Panc1 (cell line): ENCODE measurements at regions not wholly inside any gene's neighbourhood (a gene's known extent, or its start where the extent isn't known, plus 50 kb on each side); places are given as distances from the start of the nearest gene placed in this dataset.

Experiments
- ATAC-seq: fragments of 200-7000 bp; cut with Tn5 transposase; 2 replicates; pipeline ENCODE4 v1.9.1; 2020; ENCODE audit warnings: mild to moderate bottlenecking, moderate library complexity
- BruUV-seq: library from RNA; stranded (reverse); fragments of 400-500 nt; replicated peaks from 2 replicates; lab custom pipeline; 2021; lab: Mats Ljungman, UMichigan
- CTCF ChIA-PET: fragments of 300-600 bp; sonication (Branson Sonifier 250); formaldehyde crosslinking; loops from one replicate; lab custom pipeline; 2022; ENCODE audit warnings: antibody characterized with exemption; lab: Charles Lee
- POLR2A ChIA-PET: fragments of 300-600 bp; sonication (Branson Sonifier 250); formaldehyde crosslinking; loops from one replicate; lab custom pipeline; 2022; ENCODE audit warnings: antibody characterized with exemption; lab: Charles Lee
- DNase-seq: peaks from one replicate; pipeline ENCODE4 v3.0.0-alpha.2; 2010; ENCODE audit warnings: low read depth, low spot score
- H3K27ac ChIP-seq: 2 replicates; pipeline ENCODE4 v1.5.1; 2011; ENCODE audit warnings: mild to moderate bottlenecking, low read length, inconsistent platforms
- H3K27me3 ChIP-seq: fragments of 200-500 bp; sonication (Bioruptor generic); 2 replicates; pipeline ENCODE4 v1.6.0; 2014; ENCODE audit warnings: low read length, inconsistent platforms; ENCODE audit not compliant: control insufficient read depth, insufficient read depth
- H3K36me3 ChIP-seq: fragments of 200-500 bp; sonication (Bioruptor generic); 2 replicates; pipeline ENCODE4 v1.5.1; 2014; ENCODE audit warnings: inconsistent platforms, mild to moderate bottlenecking, low read length, moderate library complexity; ENCODE audit not compliant: control insufficient read depth, insufficient read depth
- H3K4me1 ChIP-seq: 2 replicates; pipeline ENCODE4 v1.5.1; 2011; ENCODE audit warnings: inconsistent platforms, mild to moderate bottlenecking, low read length, moderate library complexity; ENCODE audit not compliant: control insufficient read depth, insufficient read depth
- H3K4me3 ChIP-seq, 2 experiments: 2 replicates each; pipeline ENCODE4 v1.5.1; 2011 to 2012; ENCODE audit warnings: low read depth in 2 of 2, low read length in 2 of 2, mild to moderate bottlenecking in 2 of 2, inconsistent platforms in 1 of 2, moderate library complexity in 1 of 2
- H3K9me3 ChIP-seq: fragments of 200-500 bp; sonication (Bioruptor generic); 2 replicates; pipeline ENCODE4 v1.5.1; 2014; ENCODE audit warnings: low read depth, mild to moderate bottlenecking, inconsistent platforms, low read length, moderate library complexity; ENCODE audit not compliant: control insufficient read depth, insufficient read depth
- CTCF ChIP-seq: fragments of 450-650 bp; IDR thresholded peaks from 2 replicates; pipeline ENCODE4 v1.5.1; 2017; ENCODE audit warnings: mild to moderate bottlenecking
- POLR2AphosphoS5 ChIP-seq: IDR thresholded peaks from 2 replicates; pipeline ENCODE4 v1.6.1; 2012; ENCODE audit warnings: mild to moderate bottlenecking, low read depth, low read length, moderate library complexity
- SIN3A ChIP-seq: IDR thresholded peaks from 2 replicates; pipeline ENCODE4 v1.6.1; 2012; ENCODE audit warnings: low read depth, mild to moderate bottlenecking, low read length, moderate library complexity, borderline replicate concordance; ENCODE audit not compliant: insufficient read depth
- TCF7L2 ChIP-seq: IDR thresholded peaks from 2 replicates; pipeline ENCODE4 v1.6.1; 2011; ENCODE audit warnings: mild to moderate bottlenecking, low read depth, low read length, inconsistent platforms
- in situ Hi-C: cut with HindIII; loops from 2 replicates; pipeline ENCODE4 v1.10.0; 2016; ENCODE audit warnings: low sequenced_read_pairs, low pct_unique_long_range_greater_than_20kb
- intact Hi-C: fragments of 100-400 bp; cut with micrococcal nuclease; formaldehyde crosslinking; loops from one replicate; pipeline ENCODE4 v1.10.0; 2022; ENCODE audit not compliant: unreplicated experiment
- TF ChIP-seq, protein P1 (sequence below), 2 experiments: IDR thresholded peaks; 2 replicates each; pipeline ENCODE4 v1.6.1; 2011 to 2012; ENCODE audit warnings: low read depth in 2 of 2, control low read depth in 1 of 2, low read length in 1 of 2, mild to moderate bottlenecking in 1 of 2, moderate library complexity in 1 of 2; ENCODE audit not compliant: insufficient read depth in 1 of 2

- H3K27ac ChIP-seq = no peak overlapping the region
- in situ Hi-C loops (no loop called here), intact Hi-C loops (no loop called here)
- no TSS peak for BruUV-seq
- ChIA-PET POLR2A (no interaction called here), CTCF (no interaction called here)
- TF ChIP-seq, protein P1, sequence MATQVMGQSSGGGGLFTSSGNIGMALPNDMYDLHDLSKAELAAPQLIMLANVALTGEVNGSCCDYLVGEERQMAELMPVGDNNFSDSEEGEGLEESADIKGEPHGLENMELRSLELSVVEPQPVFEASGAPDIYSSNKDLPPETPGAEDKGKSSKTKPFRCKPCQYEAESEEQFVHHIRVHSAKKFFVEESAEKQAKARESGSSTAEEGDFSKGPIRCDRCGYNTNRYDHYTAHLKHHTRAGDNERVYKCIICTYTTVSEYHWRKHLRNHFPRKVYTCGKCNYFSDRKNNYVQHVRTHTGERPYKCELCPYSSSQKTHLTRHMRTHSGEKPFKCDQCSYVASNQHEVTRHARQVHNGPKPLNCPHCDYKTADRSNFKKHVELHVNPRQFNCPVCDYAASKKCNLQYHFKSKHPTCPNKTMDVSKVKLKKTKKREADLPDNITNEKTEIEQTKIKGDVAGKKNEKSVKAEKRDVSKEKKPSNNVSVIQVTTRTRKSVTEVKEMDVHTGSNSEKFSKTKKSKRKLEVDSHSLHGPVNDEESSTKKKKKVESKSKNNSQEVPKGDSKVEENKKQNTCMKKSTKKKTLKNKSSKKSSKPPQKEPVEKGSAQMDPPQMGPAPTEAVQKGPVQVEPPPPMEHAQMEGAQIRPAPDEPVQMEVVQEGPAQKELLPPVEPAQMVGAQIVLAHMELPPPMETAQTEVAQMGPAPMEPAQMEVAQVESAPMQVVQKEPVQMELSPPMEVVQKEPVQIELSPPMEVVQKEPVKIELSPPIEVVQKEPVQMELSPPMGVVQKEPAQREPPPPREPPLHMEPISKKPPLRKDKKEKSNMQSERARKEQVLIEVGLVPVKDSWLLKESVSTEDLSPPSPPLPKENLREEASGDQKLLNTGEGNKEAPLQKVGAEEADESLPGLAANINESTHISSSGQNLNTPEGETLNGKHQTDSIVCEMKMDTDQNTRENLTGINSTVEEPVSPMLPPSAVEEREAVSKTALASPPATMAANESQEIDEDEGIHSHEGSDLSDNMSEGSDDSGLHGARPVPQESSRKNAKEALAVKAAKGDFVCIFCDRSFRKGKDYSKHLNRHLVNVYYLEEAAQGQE (IDR thresholded peaks at IDR 0.05; ENCODE audit: insufficient read depth in 1 of 2, low read depth in 2 of 2, low read length in 1 of 2) = no peak
- TF ChIP-seq TCF7L2 = no peak
- no peak for TF ChIP-seq SIN3A
- TF ChIP-seq POLR2AphosphoS5 = no peak
- TF ChIP-seq CTCF = no peak
- H3K36me3 ChIP-seq = no peaks in the 10 kb centered on the region
- no peaks in the 10 kb centered on the region for H3K27me3 ChIP-seq
- no peak overlapping the region for H3K4me3 ChIP-seq
- ATAC-seq (no peak), DNase-seq (no peak)
- H3K9me3 ChIP-seq = no peaks in the 10 kb centered on the region
- no peaks in the 10 kb centered on the region for H3K4me1 ChIP-seq
Measured at GRCh38 chr13:70585109-70585508, 476.9 kb upstream of the KLHL1 start.

DNA sequence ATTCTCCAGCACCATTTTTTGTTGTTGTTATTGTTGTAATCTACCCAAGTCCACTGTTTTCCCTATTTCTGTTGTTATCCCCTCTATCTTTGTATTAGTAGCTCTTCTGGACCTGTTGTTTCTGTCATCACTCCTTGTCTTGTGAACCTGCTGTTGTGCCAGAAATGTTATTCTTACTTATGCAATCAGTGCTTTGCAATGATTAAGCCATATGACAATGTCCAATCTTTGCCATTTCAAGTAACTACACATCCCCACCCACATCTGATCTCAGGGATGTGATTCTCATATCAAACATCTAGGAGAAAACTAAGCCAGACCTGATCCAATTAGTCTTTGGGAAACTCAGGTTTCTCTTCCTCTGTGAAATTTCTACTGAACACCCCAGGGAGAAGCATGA, 472.6 kb upstream of the KLHL1 start:
- no peak for ATAC-seq
- TF ChIP-seq TCF7L2 = no peak
- TF ChIP-seq, protein P1 (IDR thresholded peaks at IDR 0.05; ENCODE audit: insufficient read depth in 1 of 2, low read depth in 2 of 2, low read length in 1 of 2) = no peak
- no peak for TF ChIP-seq CTCF
- TF ChIP-seq POLR2AphosphoS5 = no peak
- TF ChIP-seq SIN3A = no peak
- H3K27me3 ChIP-seq = no peaks in the 10 kb centered on the region
- ChIA-PET POLR2A (no interaction called here), CTCF (no interaction called here)
- no peak for DNase-seq
- H3K4me3 ChIP-seq = no peak overlapping the region
- H3K27ac ChIP-seq = no peak overlapping the region
- no peaks in the 10 kb centered on the region for H3K9me3 ChIP-seq
- intact Hi-C loops (no loop called here), in situ Hi-C loops (no loop called here)
- BruUV-seq = no TSS peak
- no peaks in the 10 kb centered on the region for H3K4me1 ChIP-seq
- H3K36me3 ChIP-seq = no peaks in the 10 kb centered on the region
